GM12878 (cell line): ENCODE measurements at regions not wholly inside any gene's neighbourhood (a gene's known extent, or its start where the extent isn't known, plus 50 kb on each side); places are given as distances from the start of the nearest gene placed in this dataset.

Experiments used
- ATAC-seq: fragments of 200-7000 bp; cut with Tn5 transposase; 3 replicates; pipeline ENCODE4 v1.9.1; 2020; ENCODE audit warnings: mild to moderate bottlenecking, moderate library complexity
- BruUV-seq: library from RNA; stranded (reverse); fragments of 400-500 nt; replicated peaks from 2 replicates; lab custom pipeline; 2021; lab: Mats Ljungman, UMichigan
- CTCF ChIA-PET: fragments of 300-600 bp; sonication (Branson Sonifier 250); formaldehyde crosslinking; extraction: SDS; loops from one replicate; lab custom pipeline; 2021; ENCODE audit warnings: inconsistent platforms; lab: Yijun Ruan, JAX
- POLR2A ChIA-PET: fragments of 350-600 bp; formaldehyde crosslinking; extraction: SDS; loops from one replicate; lab custom pipeline; 2021; ENCODE audit warnings: inconsistent platforms; lab: Charles Lee
- RAD21 ChIA-PET: fragments of 300-600 bp; sonication (Branson Sonifier 250); formaldehyde crosslinking; loops from one replicate; lab custom pipeline; 2023; ENCODE audit warnings: antibody characterized with exemption; ENCODE audit not compliant: unreplicated experiment; lab: Charles Lee
- SMC1A ChIA-PET: fragments of 300-600 bp; sonication (Branson Sonifier 250); formaldehyde crosslinking; loops from one replicate; lab custom pipeline; 2023; ENCODE audit not compliant: unreplicated experiment, uncharacterized antibody; lab: Charles Lee
- DNase-seq: peaks from one replicate; pipeline ENCODE4 v3.0.0-alpha.2; 2011; ENCODE audit warnings: low read depth, low spot score
- FAIRE-seq: peaks from 3 replicates; lab custom pipeline; 2011; peaks lifted over from hg19 to GRCh38; lab: Jason Lieb, UNC
- H2AFZ ChIP-seq: 2 replicates; pipeline ENCODE4 v1.6.0; 2011; ENCODE audit warnings: low read depth, low read length, control low read depth; ENCODE audit not compliant: control insufficient read depth
- H3K27ac ChIP-seq: 2 replicates; pipeline ENCODE4 v1.5.1; 2011; ENCODE audit warnings: control low read depth; ENCODE audit not compliant: control insufficient read depth, insufficient read depth
- H3K27me3 ChIP-seq, 2 experiments: replicated peaks in 1 of 2; 2 replicates each; pipeline versions ENCODE4 v1.6.0 to v1.6.1; 2011; ENCODE audit warnings: low read length in 1 of 2; ENCODE audit not compliant: control insufficient read depth in 2 of 2, insufficient read depth in 2 of 2
- H3K36me3 ChIP-seq, 2 experiments: 2 replicates each; pipeline ENCODE4 v1.5.1; 2011; ENCODE audit warnings: low read length in 1 of 2; ENCODE audit not compliant: control insufficient read depth in 2 of 2, insufficient read depth in 2 of 2
- H3K4me1 ChIP-seq: 2 replicates; pipeline ENCODE4 v1.6.1; 2011; ENCODE audit warnings: mild to moderate bottlenecking, low read length, moderate library complexity, mixed read lengths; ENCODE audit not compliant: control insufficient read depth, insufficient read depth
- H3K4me2 ChIP-seq: 2 replicates; pipeline ENCODE4 v1.6.0; 2011; ENCODE audit warnings: control low read depth; ENCODE audit not compliant: control insufficient read depth, insufficient read depth
- H3K4me3 ChIP-seq: fragments of 200-600 bp; sonication (generic); 2 replicates; pipeline ENCODE4 v1.5.1; 2016
- H3K79me2 ChIP-seq: 2 replicates; pipeline ENCODE4 v1.6.0; 2011; ENCODE audit warnings: low read length; ENCODE audit not compliant: control insufficient read depth, insufficient read depth
- H3K9ac ChIP-seq: 2 replicates; pipeline ENCODE4 v1.8.0; 2011; ENCODE audit warnings: low read length, control low read depth, mixed read lengths; ENCODE audit not compliant: control insufficient read depth, insufficient read depth
- H3K9me3 ChIP-seq: replicated peaks from 3 replicates; pipeline ENCODE4 v1.5.1; 2011; ENCODE audit warnings: mild to moderate bottlenecking, low read length; ENCODE audit not compliant: control insufficient read depth, insufficient read depth
- H4K20me1 ChIP-seq: 2 replicates; pipeline ENCODE4 v1.6.0; 2011; ENCODE audit not compliant: control insufficient read depth, insufficient read depth
- BRCA1 ChIP-seq: IDR thresholded peaks from 2 replicates; pipeline ENCODE4 v1.6.1; 2011; ENCODE audit warnings: low read depth, low read length, improper control_type of control experiment
- ESRRA ChIP-seq: IDR thresholded peaks from 2 replicates; pipeline ENCODE4 v1.6.1; 2012; ENCODE audit warnings: mild to moderate bottlenecking, low read length, improper control_type of control experiment
- GABPA ChIP-seq: IDR thresholded peaks from 2 replicates; pipeline ENCODE4 v1.6.1; 2014; ENCODE audit warnings: antibody characterized with exemption, low read depth, mild to moderate bottlenecking, inconsistent platforms
- KLF5 ChIP-seq: fragments of 450-650 bp; IDR thresholded peaks from 2 replicates; pipeline ENCODE4 v1.6.1; 2014; ENCODE audit warnings: mild to moderate bottlenecking; ENCODE audit not compliant: partially characterized antibody
- MYC ChIP-seq: IDR thresholded peaks from 2 replicates; pipeline ENCODE4 v1.6.1; 2011; ENCODE audit warnings: mild to moderate bottlenecking, low read length, moderate library complexity, inconsistent platforms; ENCODE audit not compliant: insufficient read depth, insufficient replicate concordance, insufficient read length, severe bottlenecking
- POLR2AphosphoS5 ChIP-seq: IDR thresholded peaks from 2 replicates; pipeline ENCODE4 v1.6.1; 2011; ENCODE audit warnings: mild to moderate bottlenecking, low read length, inconsistent platforms
- RBBP5 ChIP-seq: fragments of 200-600 bp; sonication (generic); conservative IDR thresholded peaks from 2 replicates; pipeline ENCODE4 v1.6.1; 2016
- SUZ12 ChIP-seq: fragments of 200-600 bp; sonication (generic); IDR thresholded peaks from one replicate; pipeline ENCODE4 v1.6.1; 2018; ENCODE audit warnings: antibody characterized with exemption, mild to moderate bottlenecking; ENCODE audit not compliant: unreplicated experiment
- WGBS: methylation state at CpG from one replicate; pipeline ENCODE4 v1.1.6; 2016; ENCODE audit warnings: low lambda C conversion rate; ENCODE audit not compliant: insufficient replicate concordance, insufficient coverage; ENCODE audit errors: missing lambda C conversion rate; 5-methylcytosine and 5-hydroxymethylcytosine counted together
- in situ Hi-C: fragments of 300-500 bp; cut with MboI; formaldehyde crosslinking; loops from 9 replicates; pipeline ENCODE4 v1.14.3; 2018; ENCODE audit warnings: mixed read lengths
- intact Hi-C: fragments of 100-400 bp; cut with micrococcal nuclease; formaldehyde crosslinking; loops from one replicate; pipeline ENCODE4 v1.14.2; 2022; ENCODE audit not compliant: unreplicated experiment
- TF ChIP-seq, protein P1 (sequence below): fragments of 450-650 bp; IDR thresholded peaks from 2 replicates; pipeline ENCODE4 v1.6.1; 2014; ENCODE audit warnings: mild to moderate bottlenecking
- TF ChIP-seq, protein P2 (sequence below): fragments of 450-650 bp; IDR thresholded peaks from 2 replicates; pipeline ENCODE4 v1.6.1; 2018; ENCODE audit warnings: borderline replicate concordance, mild to moderate bottlenecking; ENCODE audit not compliant: partially characterized antibody
- TF ChIP-seq, protein P3 (sequence below): fragments of 150-350 bp; IDR thresholded peaks from 2 replicates; pipeline ENCODE4 v1.6.1; 2014; ENCODE audit warnings: mild to moderate bottlenecking, low read depth, low read length

DNA sequence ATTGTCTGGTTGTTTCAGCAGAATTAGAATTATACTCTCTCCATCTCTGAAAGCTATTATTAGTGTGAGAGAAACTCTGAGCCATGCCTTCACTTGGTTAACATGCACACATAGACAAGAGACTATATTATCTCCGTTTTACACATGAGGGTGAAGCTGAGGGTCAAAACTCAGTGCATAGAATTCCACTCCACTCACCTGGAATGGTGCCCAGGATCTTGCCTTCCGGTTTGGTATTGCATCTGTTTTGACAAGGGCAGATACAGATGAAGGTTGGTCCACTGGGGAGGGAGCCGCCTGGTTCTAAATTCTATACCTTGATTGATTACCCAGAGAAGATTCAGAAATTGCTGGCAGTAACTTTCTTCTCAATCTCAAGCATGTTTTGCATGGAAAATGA is 149.5 kb upstream of the PELI2 start:
- ChIA-PET POLR2A (no interaction called here), RAD21 (no interaction called here), SMC1A (interaction anchor here (0.7 kb wide), 1 partner anchor 9 kb away, joined by 3 read pairs; no protein-coding TSS in a partner anchor), CTCF (interaction anchor here (0.7 to 1.3 kb wide), 2 partner anchors 13 to 441 kb away, joined by 3 read pairs; no protein-coding TSS in a partner anchor)
- in situ Hi-C loops (no loop called here), intact Hi-C loops (no loop called here)
- H3K9ac ChIP-seq = no peak overlapping the region
- ATAC-seq (no peak), FAIRE-seq (no peak), DNase-seq (no peak)
- H3K4me1 ChIP-seq = no peaks in the 10 kb centered on the region
- H3K79me2 ChIP-seq = no peaks in the 10 kb centered on the region
- H3K4me3 ChIP-seq = no peak overlapping the region
- TF ChIP-seq SUZ12 (no peak), BRCA1 (no peak), POLR2AphosphoS5 (no peak), KLF5 (no peak), MYC (no peak), GABPA (no peak), RBBP5 (no peak), ESRRA (no peak)
- TF ChIP-seq, protein P1, sequence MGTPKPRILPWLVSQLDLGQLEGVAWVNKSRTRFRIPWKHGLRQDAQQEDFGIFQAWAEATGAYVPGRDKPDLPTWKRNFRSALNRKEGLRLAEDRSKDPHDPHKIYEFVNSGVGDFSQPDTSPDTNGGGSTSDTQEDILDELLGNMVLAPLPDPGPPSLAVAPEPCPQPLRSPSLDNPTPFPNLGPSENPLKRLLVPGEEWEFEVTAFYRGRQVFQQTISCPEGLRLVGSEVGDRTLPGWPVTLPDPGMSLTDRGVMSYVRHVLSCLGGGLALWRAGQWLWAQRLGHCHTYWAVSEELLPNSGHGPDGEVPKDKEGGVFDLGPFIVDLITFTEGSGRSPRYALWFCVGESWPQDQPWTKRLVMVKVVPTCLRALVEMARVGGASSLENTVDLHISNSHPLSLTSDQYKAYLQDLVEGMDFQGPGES = no peak
- TF ChIP-seq, protein P2, sequence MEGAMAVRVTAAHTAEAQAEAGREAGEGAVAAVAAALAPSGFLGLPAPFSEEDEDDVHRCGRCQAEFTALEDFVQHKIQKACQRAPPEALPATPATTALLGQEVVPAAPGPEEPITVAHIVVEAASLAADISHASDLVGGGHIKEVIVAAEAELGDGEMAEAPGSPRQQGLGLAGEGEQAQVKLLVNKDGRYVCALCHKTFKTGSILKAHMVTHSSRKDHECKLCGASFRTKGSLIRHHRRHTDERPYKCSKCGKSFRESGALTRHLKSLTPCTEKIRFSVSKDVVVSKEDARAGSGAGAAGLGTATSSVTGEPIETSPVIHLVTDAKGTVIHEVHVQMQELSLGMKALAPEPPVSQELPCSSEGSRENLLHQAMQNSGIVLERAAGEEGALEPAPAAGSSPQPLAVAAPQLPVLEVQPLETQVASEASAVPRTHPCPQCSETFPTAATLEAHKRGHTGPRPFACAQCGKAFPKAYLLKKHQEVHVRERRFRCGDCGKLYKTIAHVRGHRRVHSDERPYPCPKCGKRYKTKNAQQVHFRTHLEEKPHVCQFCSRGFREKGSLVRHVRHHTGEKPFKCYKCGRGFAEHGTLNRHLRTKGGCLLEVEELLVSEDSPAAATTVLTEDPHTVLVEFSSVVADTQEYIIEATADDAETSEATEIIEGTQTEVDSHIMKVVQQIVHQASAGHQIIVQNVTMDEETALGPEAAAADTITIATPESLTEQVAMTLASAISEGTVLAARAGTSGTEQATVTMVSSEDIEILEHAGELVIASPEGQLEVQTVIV = no peak
- TF ChIP-seq, protein P3, sequence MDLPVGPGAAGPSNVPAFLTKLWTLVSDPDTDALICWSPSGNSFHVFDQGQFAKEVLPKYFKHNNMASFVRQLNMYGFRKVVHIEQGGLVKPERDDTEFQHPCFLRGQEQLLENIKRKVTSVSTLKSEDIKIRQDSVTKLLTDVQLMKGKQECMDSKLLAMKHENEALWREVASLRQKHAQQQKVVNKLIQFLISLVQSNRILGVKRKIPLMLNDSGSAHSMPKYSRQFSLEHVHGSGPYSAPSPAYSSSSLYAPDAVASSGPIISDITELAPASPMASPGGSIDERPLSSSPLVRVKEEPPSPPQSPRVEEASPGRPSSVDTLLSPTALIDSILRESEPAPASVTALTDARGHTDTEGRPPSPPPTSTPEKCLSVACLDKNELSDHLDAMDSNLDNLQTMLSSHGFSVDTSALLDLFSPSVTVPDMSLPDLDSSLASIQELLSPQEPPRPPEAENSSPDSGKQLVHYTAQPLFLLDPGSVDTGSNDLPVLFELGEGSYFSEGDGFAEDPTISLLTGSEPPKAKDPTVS = no peak
- no peaks in the 10 kb centered on the region; a peak in 1 of 4 replicates for H3K27me3 ChIP-seq
- no TSS peak for BruUV-seq
- no peak overlapping the region for H3K4me2 ChIP-seq
- WGBS = 19% methylated on average over 3 of the region's 3 CpGs
- no peaks in the 10 kb centered on the region for H4K20me1 ChIP-seq
- H2AFZ ChIP-seq = no peak overlapping the region
- H3K36me3 ChIP-seq = no peaks in the 10 kb centered on the region
- H3K9me3 ChIP-seq = no peaks in the 10 kb centered on the region
- H3K27ac ChIP-seq = no peak overlapping the region
